Nephron (organoid): ENCODE measurements at regions not wholly inside any gene's neighbourhood (a gene's known extent, or its start where the extent isn't known, plus 50 kb on each side); places are given as distances from the start of the nearest gene placed in this dataset.

Source experiments
- H3K27ac Mint-ChIP-seq, 3 experiments: 2 replicates each; pipeline ENCODE4 v1.8.0; 2020; ENCODE audit warnings: mixed read lengths in 3 of 3, mild to moderate bottlenecking in 2 of 3, moderate library complexity in 1 of 3
- H3K27me3 Mint-ChIP-seq: 2 replicates; pipeline ENCODE4 v1.8.0; 2021; ENCODE audit warnings: low read depth, mild to moderate bottlenecking, moderate library complexity, mixed read lengths
- H3K36me3 Mint-ChIP-seq: 2 replicates; pipeline ENCODE4 v1.8.0; 2020; ENCODE audit warnings: low read depth, mixed read lengths
- H3K4me1 Mint-ChIP-seq: 2 replicates; pipeline ENCODE4 v1.8.0; 2020; ENCODE audit warnings: mixed read lengths
- H3K4me3 Mint-ChIP-seq, 3 experiments: 2 replicates each; pipeline ENCODE4 v1.8.0; 2020; ENCODE audit warnings: mild to moderate bottlenecking in 3 of 3, mixed read lengths in 3 of 3, moderate library complexity in 2 of 3
- H3K9me3 Mint-ChIP-seq: 2 replicates; pipeline ENCODE4 v1.8.0; 2020; ENCODE audit warnings: mixed read lengths
- CTCF ChIP-seq, 3 experiments: fragments of 200-600 bp; sonication (generic); IDR thresholded peaks; one replicate each; pipeline ENCODE4 v1.5.0; 2021; ENCODE audit warnings: antibody characterized with exemption in 3 of 3; ENCODE audit not compliant: unreplicated experiment in 3 of 3

- no peak overlapping the region for H3K27ac Mint-ChIP-seq
- no peak for TF ChIP-seq CTCF (IDR thresholded peaks at IDR 0.05; ENCODE audit: unreplicated experiment in 3 of 3)
Observed at GRCh38 chr9:115675834-115676233, 477.8 kb upstream of the PAPPA start.

GRCh38 chr9:115680231-115680630 is 473.4 kb upstream of the PAPPA start:
- peaks cover 16% of the 10 kb centered on the region for H3K9me3 Mint-ChIP-seq
- TF ChIP-seq CTCF (IDR thresholded peaks at IDR 0.05; ENCODE audit: unreplicated experiment in 3 of 3), result no peak
- H3K4me1 Mint-ChIP-seq, result no peaks in the 10 kb centered on the region
- no peaks in the 10 kb centered on the region for H3K27me3 Mint-ChIP-seq
- H3K4me3 Mint-ChIP-seq, result no peak overlapping the region
- H3K36me3 Mint-ChIP-seq, result no peaks in the 10 kb centered on the region
- H3K27ac Mint-ChIP-seq, result no peak overlapping the region

More at GRCh38 chr9:115675834-115676233, 477.8 kb upstream of the PAPPA start:
- no peaks in the 10 kb centered on the region for H3K4me1 Mint-ChIP-seq
- H3K9me3 Mint-ChIP-seq, result peaks cover 4% of the 10 kb centered on the region
- H3K4me3 Mint-ChIP-seq, result no peak overlapping the region
- no peaks in the 10 kb centered on the region for H3K27me3 Mint-ChIP-seq
- H3K36me3 Mint-ChIP-seq, result no peaks in the 10 kb centered on the region

- H3K27ac Mint-ChIP-seq, result no peak overlapping the region
- no peak overlapping the region for H3K4me3 Mint-ChIP-seq
- no peaks in the 10 kb centered on the region for H3K4me1 Mint-ChIP-seq
- H3K36me3 Mint-ChIP-seq, result no peaks in the 10 kb centered on the region
- no peaks in the 10 kb centered on the region for H3K27me3 Mint-ChIP-seq
- no peak for TF ChIP-seq CTCF (IDR thresholded peaks at IDR 0.05; ENCODE audit: unreplicated experiment in 3 of 3)
- peaks cover 18% of the 10 kb centered on the region for H3K9me3 Mint-ChIP-seq
Observed at GRCh38 chr9:115681585-115681984, 472.0 kb upstream of the PAPPA start.

GRCh38 chr9:115686069-115686468 is 467.5 kb upstream of the PAPPA start:
- Mint-ChIP-seq H3K27me3 (no peaks in the 10 kb centered on the region), H3K27ac (no peak overlapping the region), H3K36me3 (no peaks in the 10 kb centered on the region), H3K9me3 (peaks cover 15% of the 10 kb centered on the region), H3K4me1 (no peaks in the 10 kb centered on the region), H3K4me3 (no peak overlapping the region)
- TF ChIP-seq CTCF (IDR thresholded peaks at IDR 0.05; ENCODE audit: unreplicated experiment in 3 of 3), result no peak

- no peaks in the 10 kb centered on the region for H3K4me1 Mint-ChIP-seq
- no peak for TF ChIP-seq CTCF (IDR thresholded peaks at IDR 0.05; ENCODE audit: unreplicated experiment in 3 of 3)
- H3K27me3 Mint-ChIP-seq, result no peaks in the 10 kb centered on the region
- no peak overlapping the region for H3K27ac Mint-ChIP-seq
- H3K4me3 Mint-ChIP-seq, result no peak overlapping the region
- H3K36me3 Mint-ChIP-seq, result no peaks in the 10 kb centered on the region
- H3K9me3 Mint-ChIP-seq, result peaks cover 15% of the 10 kb centered on the region
Observed at GRCh38 chr9:115687356-115687755, 466.2 kb upstream of the PAPPA start.

GRCh38 chr9:115689331-115689730 is 464.3 kb upstream of the PAPPA start:
- Mint-ChIP-seq H3K4me1 (no peaks in the 10 kb centered on the region), H3K9me3 (peaks cover 11% of the 10 kb centered on the region), H3K27ac (no peak overlapping the region), H3K4me3 (no peak overlapping the region), H3K36me3 (no peaks in the 10 kb centered on the region), H3K27me3 (no peaks in the 10 kb centered on the region)
- no peak for TF ChIP-seq CTCF (IDR thresholded peaks at IDR 0.05; ENCODE audit: unreplicated experiment in 3 of 3)
